SU-DHL-6 (cell line): ENCODE measurements at regions not wholly inside any gene's neighbourhood (a gene's known extent, or its start where the extent isn't known, plus 50 kb on each side); places are given as distances from the start of the nearest gene placed in this dataset.

ENCODE experiments used
- CTCF ChIP-seq: fragments of 200-600 bp; sonication (generic); IDR thresholded peaks from one replicate; pipeline ENCODE4 v1.5.1; 2017; ENCODE audit warnings: antibody characterized with exemption, mild to moderate bottlenecking, low read length, moderate library complexity; ENCODE audit not compliant: insufficient read depth, poor library complexity, severe bottlenecking
- EZH2phosphoT487 ChIP-seq: fragments of 200-600 bp; sonication (generic), shearing (Covaris generic); conservative IDR thresholded peaks from 2 replicates; pipeline ENCODE4 v1.6.1; 2018; ENCODE audit warnings: mild to moderate bottlenecking, antibody characterized with exemption, low read length, moderate library complexity, mixed read lengths

DNA sequence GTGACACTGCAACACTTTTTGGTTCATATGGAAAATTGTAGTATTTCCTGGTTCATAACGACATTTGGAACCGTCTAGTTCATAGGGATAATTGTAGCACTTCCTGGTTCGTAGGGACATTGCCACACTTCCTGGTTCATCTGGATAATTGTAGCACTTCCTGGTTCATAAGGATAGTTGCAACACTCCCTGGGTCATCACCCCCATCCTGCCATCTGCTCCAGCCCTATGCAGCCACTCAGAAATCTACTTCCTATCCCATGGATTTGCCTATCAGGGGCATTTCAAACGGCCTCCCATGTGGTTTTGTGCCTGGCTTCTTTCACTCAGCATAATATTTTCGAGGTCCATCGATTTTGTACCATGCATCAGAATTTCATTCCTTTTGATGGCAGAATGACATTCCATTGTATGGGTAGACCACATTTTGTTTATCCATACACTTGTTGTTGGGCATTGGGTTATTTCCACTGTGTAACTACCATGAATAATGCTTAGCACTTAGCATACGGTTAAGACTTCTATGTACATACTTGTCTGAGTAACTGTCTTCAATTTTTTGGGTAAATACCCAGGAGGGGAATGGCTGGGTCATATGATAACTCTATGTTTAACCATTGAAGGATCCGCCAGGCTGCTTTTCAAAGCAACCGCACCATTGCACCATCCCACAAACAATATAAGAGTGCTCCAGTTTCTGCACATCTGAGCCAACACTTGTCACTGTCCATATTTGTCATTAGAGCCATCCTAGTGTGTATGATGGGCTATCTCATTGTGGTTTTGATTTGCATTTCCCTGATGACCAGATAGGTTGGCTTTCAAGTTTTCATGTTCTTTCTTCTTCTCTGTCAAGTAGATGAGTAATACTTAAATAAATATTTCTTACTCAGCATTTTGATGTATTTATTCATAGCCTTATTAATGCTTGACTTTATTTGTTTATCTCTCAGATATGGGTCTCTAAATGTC is 58.3 kb upstream of the CD99 start:
- TF ChIP-seq CTCF (no peak), EZH2phosphoT487 (no peak)
